ENCODE measurements at regions not wholly inside any gene's neighbourhood (a gene's known extent, or its start where the extent isn't known, plus 50 kb on each side); places are given as distances from the start of the nearest gene placed in this dataset.

- POLR2A ChIA-PET (ENCODE audit: partially characterized antibody): interaction anchor here (1.1 kb wide), 1 partner anchor 12 kb away, joined by 4 read pairs; no protein-coding TSS in a partner anchor
- Histone ChIP-seq H3K23ac (ENCODE audit: insufficient read length) (no peak overlapping the region), H3K9me3 (ENCODE audit: insufficient read depth in 2 of 2, low read depth in 1 of 2, low read length in 1 of 2) (no peaks in the 10 kb centered on the region), H2AK5ac (ENCODE audit: low read depth, low read length) (no peak overlapping the region), H3K27me3 (replicated peaks in 1 of 4; ENCODE audit: control insufficient read depth in 3 of 4, extremely low read depth in 1 of 4, insufficient read depth in 3 of 4, low read length in 3 of 4) (no peaks in the 10 kb centered on the region), H3K9ac (replicated peaks in 1 of 4; ENCODE audit: extremely low read depth in 1 of 4, low read depth in 3 of 4, low read length in 3 of 4) (no peak overlapping the region), H4K20me1 (replicated peaks in 1 of 2; ENCODE audit: control insufficient read depth in 1 of 2, insufficient read depth in 2 of 2, low read length in 2 of 2) (no peaks in the 10 kb centered on the region), H2BK5ac (ENCODE audit: low read depth, low read length) (no peak overlapping the region), H3K4me3 (ENCODE audit: extremely low read depth in 1 of 4, insufficient read depth in 2 of 4, low read depth in 3 of 4, low read length in 4 of 4) (no peak overlapping the region), H3K79me2 (ENCODE audit: control insufficient read depth in 1 of 2, insufficient read depth in 2 of 2, low read length in 2 of 2) (no peaks in the 10 kb centered on the region), H3K4ac (replicated peaks; ENCODE audit: insufficient read length, low read depth, low read length) (no peak overlapping the region), H4K5ac (ENCODE audit: insufficient read length, low read depth, low read length) (no peak overlapping the region), H3K14ac (ENCODE audit: insufficient read length) (no peak overlapping the region), H2BK12ac (ENCODE audit: low read depth, low read length) (no peak overlapping the region), H3K23me2 (ENCODE audit: low read depth, low read length) (no peaks in the 10 kb centered on the region), H2BK15ac (ENCODE audit: low read length) (no peak overlapping the region), H2AFZ (ENCODE audit: low read length) (no peak overlapping the region), H3K4me1 (replicated peaks in 1 of 4; ENCODE audit: control insufficient read depth in 3 of 4, insufficient read depth in 4 of 4, low read length in 3 of 4) (peaks cover 0 to 5% (median under 1%) of the 10 kb centered on the region in 4 experiments; a peak in 2 of 7 replicates), H3K18ac (ENCODE audit: extremely low read depth, low read length) (no peak overlapping the region), H3K56ac (replicated peaks; ENCODE audit: insufficient read length, low read depth, low read length) (no peak overlapping the region), H2BK20ac (ENCODE audit: low read length) (no peak overlapping the region), H3K4me2 (ENCODE audit: insufficient read depth in 1 of 2, low read depth in 2 of 2, low read length in 2 of 2) (no peak overlapping the region), H2BK120ac (replicated peaks; ENCODE audit: low read depth, low read length) (no peak overlapping the region), H4K91ac (replicated peaks; ENCODE audit: insufficient read length, low read length) (no peak overlapping the region), H3K36me3 (ENCODE audit: control insufficient read depth in 2 of 4, insufficient read depth in 4 of 4, low read length in 3 of 4) (no peaks in the 10 kb centered on the region), H4K8ac (ENCODE audit: extremely low read depth, insufficient read depth, low read length) (no peak overlapping the region), H3K79me1 (ENCODE audit: low read depth, low read length) (no peaks in the 10 kb centered on the region), H3K27ac (ENCODE audit: low read depth, low read length) (no peak overlapping the region)
- CTCF ChIA-PET (ENCODE audit: partially characterized antibody): interaction anchor here (0.8 to 2.2 kb wide), 4 partner anchors 11 to 105 kb away, joined by 3 to 7 read pairs (median 4); no protein-coding TSS in a partner anchor
- DNase-seq (ENCODE audit: low read depth in 1 of 2, low spot score in 2 of 2) (no peak), FAIRE-seq (no peak)
- TF ChIP-seq TEAD4 (IDR thresholded peaks at IDR 0.05; ENCODE audit: low read depth, low read length) (no peak), RNF2 (IDR thresholded peaks at IDR 0.05; ENCODE audit: borderline replicate concordance, low read depth, low read length, missing control alignments, poor library complexity, severe bottlenecking) (no peak), ATF3 (IDR thresholded peaks at IDR 0.05; ENCODE audit: insufficient read depth, low read depth, low read length) (no peak), MAFK (IDR thresholded peaks at IDR 0.05; ENCODE audit: low read depth, low read length) (no peak), GTF2F1 (IDR thresholded peaks at IDR 0.05; ENCODE audit: borderline replicate concordance, low read depth, low read length) (no peak), GABPA (IDR thresholded peaks at IDR 0.05; ENCODE audit: borderline replicate concordance, insufficient read depth, low read length) (no peak), SP4 (IDR thresholded peaks at IDR 0.05; ENCODE audit: low read length) (no peak), BRCA1 (IDR thresholded peaks at IDR 0.05; ENCODE audit: low read depth, low read length) (no peak), EZH2 (IDR thresholded peaks at IDR 0.05; ENCODE audit: low read depth, low read length, severe bottlenecking) (no peak), PHF8 (conservative IDR thresholded peaks at IDR 0.05; ENCODE audit: low read depth, low read length) (no peak), POLR2A (IDR thresholded peaks at IDR 0.05; ENCODE audit: control extremely low read depth in 1 of 2, low read depth in 2 of 2, low read length in 2 of 2) (no peak), CREB1 (IDR thresholded peaks at IDR 0.05) (no peak)
Observed at GRCh38 chr9:71459082-71459481, 309.2 kb downstream of the CEMIP2 start.
